ENCODE measurements at regions not wholly inside any gene's neighbourhood (a gene's known extent, or its start where the extent isn't known, plus 50 kb on each side); places are given as distances from the start of the nearest gene placed in this dataset.
"Not testable (repeated sequence)": the region's sequence is repeated elsewhere in the genome, so short reads cannot be mapped to it uniquely, and the experiment has no call there.

DNA sequence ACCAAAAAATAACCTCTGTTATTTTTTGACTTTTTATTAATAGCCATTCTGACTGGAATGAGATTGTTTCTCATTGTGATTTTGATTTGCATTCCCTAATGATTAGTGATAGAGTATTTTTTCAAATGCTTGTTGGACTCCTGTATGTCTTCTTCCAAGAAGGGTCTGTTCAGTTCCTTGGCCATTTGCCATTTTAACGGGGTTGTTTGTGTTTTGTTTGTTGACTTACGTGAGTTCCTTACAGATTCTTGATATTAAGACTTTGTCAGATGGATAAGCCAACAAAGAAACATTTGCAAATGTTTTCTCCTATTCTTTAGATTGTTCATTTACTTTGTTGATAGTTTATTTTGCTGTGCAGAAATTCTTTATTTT, 651.6 kb upstream of the LRFN5 start:
- peak overlapping the region; percentile 100 for H3K27ac Mint-ChIP-seq (ENCODE audit: unreplicated experiment)
- peaks cover 36% of the 10 kb centered on the region for H3K36me3 Mint-ChIP-seq (ENCODE audit: low read depth)
- H3K4me1 Mint-ChIP-seq, result peaks cover 25% of the 10 kb centered on the region
- peaks cover 20% of the 10 kb centered on the region for H3K9me3 Mint-ChIP-seq
- H3K4me3 Mint-ChIP-seq, result peak overlapping the region; percentile 99
- no peak for DNase-seq (ENCODE audit: low read depth, low spot score)
- H3K27me3 Mint-ChIP-seq (ENCODE audit: low read depth), result no peaks in the 10 kb centered on the region
- TF ChIP-seq, protein P1, sequence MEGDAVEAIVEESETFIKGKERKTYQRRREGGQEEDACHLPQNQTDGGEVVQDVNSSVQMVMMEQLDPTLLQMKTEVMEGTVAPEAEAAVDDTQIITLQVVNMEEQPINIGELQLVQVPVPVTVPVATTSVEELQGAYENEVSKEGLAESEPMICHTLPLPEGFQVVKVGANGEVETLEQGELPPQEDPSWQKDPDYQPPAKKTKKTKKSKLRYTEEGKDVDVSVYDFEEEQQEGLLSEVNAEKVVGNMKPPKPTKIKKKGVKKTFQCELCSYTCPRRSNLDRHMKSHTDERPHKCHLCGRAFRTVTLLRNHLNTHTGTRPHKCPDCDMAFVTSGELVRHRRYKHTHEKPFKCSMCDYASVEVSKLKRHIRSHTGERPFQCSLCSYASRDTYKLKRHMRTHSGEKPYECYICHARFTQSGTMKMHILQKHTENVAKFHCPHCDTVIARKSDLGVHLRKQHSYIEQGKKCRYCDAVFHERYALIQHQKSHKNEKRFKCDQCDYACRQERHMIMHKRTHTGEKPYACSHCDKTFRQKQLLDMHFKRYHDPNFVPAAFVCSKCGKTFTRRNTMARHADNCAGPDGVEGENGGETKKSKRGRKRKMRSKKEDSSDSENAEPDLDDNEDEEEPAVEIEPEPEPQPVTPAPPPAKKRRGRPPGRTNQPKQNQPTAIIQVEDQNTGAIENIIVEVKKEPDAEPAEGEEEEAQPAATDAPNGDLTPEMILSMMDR (conservative IDR thresholded peaks at IDR 0.05), result no peak

DNA sequence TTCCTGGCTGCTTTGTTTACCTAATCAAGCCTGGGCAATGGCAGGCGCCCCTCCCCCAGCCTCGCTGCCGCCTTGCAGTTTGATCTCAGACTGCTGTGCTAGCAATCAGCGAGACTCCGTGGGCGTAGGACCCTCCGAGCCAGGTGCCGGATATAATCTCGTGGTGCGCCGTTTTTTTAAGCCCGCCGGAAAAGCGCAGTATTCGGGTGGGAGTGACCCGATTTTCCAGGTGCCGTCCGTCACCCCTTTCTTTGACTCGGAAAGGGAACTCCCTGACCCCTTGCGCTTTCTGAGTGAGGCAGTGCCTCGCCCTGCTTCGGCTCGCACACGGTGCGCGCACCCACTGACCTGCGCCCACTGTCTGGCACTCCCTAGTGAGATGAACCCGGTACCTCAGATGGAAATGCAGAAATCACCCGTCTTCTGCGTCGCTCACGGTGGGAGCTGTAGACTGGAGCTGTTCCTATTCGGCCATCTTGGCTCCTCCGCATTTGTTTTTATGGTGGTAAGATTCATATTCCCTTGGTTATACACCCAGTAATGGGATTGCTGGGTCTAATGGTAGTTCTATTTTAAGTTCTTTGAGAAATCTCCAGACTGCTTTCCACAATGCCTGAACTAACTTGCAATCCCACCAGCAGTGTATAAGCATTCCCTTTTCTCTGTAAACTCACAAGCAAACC, 652.1 kb upstream of the LRFN5 start:
- Mint-ChIP-seq H3K4me3 (peak overlapping the region; percentile 99), H3K9me3 (peaks cover 16% of the 10 kb centered on the region), H3K36me3 (ENCODE audit: low read depth) (peaks cover 31% of the 10 kb centered on the region), H3K27ac (ENCODE audit: unreplicated experiment) (peak overlapping the region; percentile 100), H3K4me1 (peaks cover 25% of the 10 kb centered on the region)
- DNase-seq (ENCODE audit: low read depth, low spot score), result peak; percentile 24
- H3K27me3 Mint-ChIP-seq (ENCODE audit: low read depth), result not testable (repeated sequence)

DNA sequence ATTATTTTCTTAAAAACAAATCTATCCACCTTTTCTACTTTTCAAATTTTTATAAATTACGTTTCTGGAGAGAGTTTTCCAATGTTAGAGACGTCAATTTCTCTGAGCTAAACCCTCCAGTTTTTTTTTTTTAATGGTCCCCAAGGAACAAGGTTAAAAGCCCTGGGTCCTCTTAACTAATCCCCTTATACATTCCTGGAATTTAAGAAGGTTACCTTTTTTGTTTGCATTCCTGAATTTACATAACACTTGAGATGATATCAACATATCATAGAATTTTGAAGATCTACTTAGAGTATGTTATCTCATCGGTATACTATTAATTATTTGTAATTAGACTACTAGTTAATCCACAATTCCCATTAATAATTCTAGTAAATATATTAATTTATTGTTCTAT, 662.2 kb upstream of the LRFN5 start:
- TF ChIP-seq, protein P1 (conservative IDR thresholded peaks at IDR 0.05), result no peak
- Mint-ChIP-seq H3K9me3 (peaks cover 6% of the 10 kb centered on the region), H3K4me1 (no peaks in the 10 kb centered on the region), H3K36me3 (ENCODE audit: low read depth) (peaks cover 3% of the 10 kb centered on the region), H3K27me3 (ENCODE audit: low read depth) (no peaks in the 10 kb centered on the region), H3K4me3 (no peak overlapping the region), H3K27ac (ENCODE audit: unreplicated experiment) (no peak overlapping the region)
- DNase-seq (ENCODE audit: low read depth, low spot score), result no peak

DNA sequence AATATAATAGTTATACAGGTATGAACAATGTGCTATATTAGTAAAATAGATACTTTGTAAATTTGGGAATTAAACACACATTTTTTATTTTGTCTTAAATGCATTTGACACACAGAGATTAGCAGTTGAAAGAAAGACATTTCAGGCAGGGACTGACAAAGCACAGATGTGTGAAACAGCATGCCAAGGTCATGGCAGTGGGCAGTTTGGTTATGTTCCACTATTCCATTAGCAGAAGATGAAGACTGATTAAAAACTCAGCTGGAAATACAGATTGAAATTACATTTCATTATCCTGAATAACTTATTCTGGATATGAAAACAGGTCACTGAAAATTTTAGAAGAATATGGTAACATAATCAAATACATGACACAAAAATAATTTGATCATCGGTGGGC, 669.8 kb upstream of the LRFN5 start:
- Mint-ChIP-seq H3K4me3 (no peak overlapping the region), H3K36me3 (ENCODE audit: low read depth) (no peaks in the 10 kb centered on the region), H3K9me3 (peaks cover 6% of the 10 kb centered on the region), H3K4me1 (no peaks in the 10 kb centered on the region), H3K27ac (ENCODE audit: unreplicated experiment) (no peak overlapping the region), H3K27me3 (ENCODE audit: low read depth) (no peaks in the 10 kb centered on the region)
- DNase-seq (ENCODE audit: low read depth, low spot score), result no peak
- TF ChIP-seq, protein P1 (conservative IDR thresholded peaks at IDR 0.05), result no peak

DNA sequence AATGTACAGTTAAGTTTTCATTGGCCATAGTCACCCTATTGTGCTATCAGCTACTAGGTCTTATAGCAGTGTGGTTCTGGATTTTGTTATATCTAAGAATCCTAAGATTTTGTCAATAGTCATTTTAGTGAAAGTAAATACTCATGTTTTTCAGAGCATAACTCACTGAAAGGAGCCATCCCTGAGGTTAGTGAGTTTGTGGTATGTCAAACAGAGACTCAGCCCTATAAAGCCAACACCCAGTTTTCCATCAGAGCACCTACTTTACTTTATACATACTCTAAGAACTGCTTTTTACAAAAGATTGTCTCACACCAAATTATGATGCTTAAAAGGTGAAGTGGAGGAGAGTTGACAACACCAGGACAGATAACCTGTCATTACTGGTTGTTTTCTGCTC, 686.3 kb upstream of the LRFN5 start:
- TF ChIP-seq, protein P1 (conservative IDR thresholded peaks at IDR 0.05), result no peak

DNA sequence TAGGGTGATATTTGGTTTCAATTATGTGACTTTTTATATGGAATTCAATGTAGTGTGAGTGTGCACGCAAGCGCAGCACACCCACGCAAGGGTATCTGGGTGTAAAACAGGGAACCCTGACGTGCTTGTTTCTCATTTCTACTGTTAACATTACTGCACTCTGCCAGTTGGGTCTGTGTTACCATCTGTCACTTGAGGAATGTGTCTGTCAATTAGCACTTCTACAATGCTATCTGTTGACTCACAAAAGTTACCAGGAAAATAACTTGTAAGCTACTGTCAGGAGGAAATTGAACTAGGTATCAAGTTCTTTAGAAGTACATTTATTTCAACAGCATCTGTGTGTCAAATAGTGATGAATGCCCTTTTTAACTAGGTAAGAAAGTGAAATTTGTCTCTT, 695.5 kb upstream of the LRFN5 start:
- Mint-ChIP-seq H3K9me3 (no peaks in the 10 kb centered on the region), H3K4me3 (no peak overlapping the region), H3K4me1 (no peaks in the 10 kb centered on the region), H3K36me3 (ENCODE audit: low read depth) (no peaks in the 10 kb centered on the region), H3K27me3 (ENCODE audit: low read depth) (no peaks in the 10 kb centered on the region), H3K27ac (ENCODE audit: unreplicated experiment) (no peak overlapping the region)
- DNase-seq (ENCODE audit: low read depth, low spot score), result no peak
- TF ChIP-seq, protein P1 (conservative IDR thresholded peaks at IDR 0.05), result no peak

More for the DNA sequence above, 686.3 kb upstream of the LRFN5 start:
- Mint-ChIP-seq H3K4me3 (no peak overlapping the region), H3K4me1 (no peaks in the 10 kb centered on the region), H3K27me3 (ENCODE audit: low read depth) (no peaks in the 10 kb centered on the region), H3K36me3 (ENCODE audit: low read depth) (no peaks in the 10 kb centered on the region), H3K27ac (ENCODE audit: unreplicated experiment) (no peak overlapping the region), H3K9me3 (peaks cover 2% of the 10 kb centered on the region)
- DNase-seq (ENCODE audit: low read depth, low spot score), result no peak

Measured in neural crest cell (in vitro differentiated cells).